Gastroesophageal sphincter (tissue), 3 donors: ENCODE measurements at regions not wholly inside any gene's neighbourhood (a gene's known extent, or its start where the extent isn't known, plus 50 kb on each side); places are given as distances from the start of the nearest gene placed in this dataset.

ENCODE experiments used
- CTCF ChIP-seq, 4 experiments: fragments of 200-600 bp in 2 of 4; fragments of 450-650 bp in 2 of 4; sonication (generic) in 1 of 4; IDR thresholded peaks; one replicate each; pipeline ENCODE4 v1.5.1; 2017 to 2019; ENCODE audit warnings: antibody characterized with exemption in 4 of 4, mild to moderate bottlenecking in 2 of 4, moderate library complexity in 2 of 4
- POLR2A ChIP-seq, 2 donors: fragments of 450-650 bp; IDR thresholded peaks; one replicate each; pipeline ENCODE4 v1.6.1; 2017; ENCODE audit warnings: antibody characterized with exemption in 2 of 2, mild to moderate bottlenecking in 2 of 2, moderate library complexity in 1 of 2
- POLR2AphosphoS5 ChIP-seq: sonication (generic); formaldehyde crosslinking; IDR thresholded peaks from one replicate; pipeline ENCODE4 v1.6.1; 2017; ENCODE audit warnings: antibody characterized with exemption

GRCh38 chrX:68916891-68917290 is 88.1 kb downstream of the EFNB1 start:
- TF ChIP-seq POLR2AphosphoS5, result no peak
- no peak for TF ChIP-seq CTCF (IDR thresholded peaks at IDR 0.05)
- TF ChIP-seq POLR2A (IDR thresholded peaks at IDR 0.05), result no peak
